GM12878 (cell line): ENCODE measurements at regions not wholly inside any gene's neighbourhood (a gene's known extent, or its start where the extent isn't known, plus 50 kb on each side); places are given as distances from the start of the nearest gene placed in this dataset.

Source experiments
- ATAC-seq: fragments of 200-7000 bp; cut with Tn5 transposase; 3 replicates; pipeline ENCODE4 v1.9.1; 2020; ENCODE audit warnings: mild to moderate bottlenecking, moderate library complexity
- BruUV-seq: library from RNA; stranded (reverse); fragments of 400-500 nt; replicated peaks from 2 replicates; lab custom pipeline; 2021; lab: Mats Ljungman, UMichigan
- CTCF ChIA-PET: fragments of 300-600 bp; sonication (Branson Sonifier 250); formaldehyde crosslinking; extraction: SDS; loops from one replicate; lab custom pipeline; 2021; ENCODE audit warnings: inconsistent platforms; lab: Yijun Ruan, JAX
- POLR2A ChIA-PET: fragments of 350-600 bp; formaldehyde crosslinking; extraction: SDS; loops from one replicate; lab custom pipeline; 2021; ENCODE audit warnings: inconsistent platforms; lab: Charles Lee
- RAD21 ChIA-PET: fragments of 300-600 bp; sonication (Branson Sonifier 250); formaldehyde crosslinking; loops from one replicate; lab custom pipeline; 2023; ENCODE audit warnings: antibody characterized with exemption; ENCODE audit not compliant: unreplicated experiment; lab: Charles Lee
- SMC1A ChIA-PET: fragments of 300-600 bp; sonication (Branson Sonifier 250); formaldehyde crosslinking; loops from one replicate; lab custom pipeline; 2023; ENCODE audit not compliant: unreplicated experiment, uncharacterized antibody; lab: Charles Lee
- DNase-seq: peaks from one replicate; pipeline ENCODE4 v3.0.0-alpha.2; 2011; ENCODE audit warnings: low read depth, low spot score
- FAIRE-seq: peaks from 3 replicates; lab custom pipeline; 2011; peaks lifted over from hg19 to GRCh38; lab: Jason Lieb, UNC
- H2AFZ ChIP-seq: 2 replicates; pipeline ENCODE4 v1.6.0; 2011; ENCODE audit warnings: low read depth, low read length, control low read depth; ENCODE audit not compliant: control insufficient read depth
- H3K27ac ChIP-seq: 2 replicates; pipeline ENCODE4 v1.5.1; 2011; ENCODE audit warnings: control low read depth; ENCODE audit not compliant: control insufficient read depth, insufficient read depth
- H3K27me3 ChIP-seq, 2 experiments: replicated peaks in 1 of 2; 2 replicates each; pipeline versions ENCODE4 v1.6.0 to v1.6.1; 2011; ENCODE audit warnings: low read length in 1 of 2; ENCODE audit not compliant: control insufficient read depth in 2 of 2, insufficient read depth in 2 of 2
- H3K36me3 ChIP-seq, 2 experiments: 2 replicates each; pipeline ENCODE4 v1.5.1; 2011; ENCODE audit warnings: low read length in 1 of 2; ENCODE audit not compliant: control insufficient read depth in 2 of 2, insufficient read depth in 2 of 2
- H3K4me1 ChIP-seq: 2 replicates; pipeline ENCODE4 v1.6.1; 2011; ENCODE audit warnings: mild to moderate bottlenecking, low read length, moderate library complexity, mixed read lengths; ENCODE audit not compliant: control insufficient read depth, insufficient read depth
- H3K4me2 ChIP-seq: 2 replicates; pipeline ENCODE4 v1.6.0; 2011; ENCODE audit warnings: control low read depth; ENCODE audit not compliant: control insufficient read depth, insufficient read depth
- H3K4me3 ChIP-seq: fragments of 200-600 bp; sonication (generic); 2 replicates; pipeline ENCODE4 v1.5.1; 2016
- H3K79me2 ChIP-seq: 2 replicates; pipeline ENCODE4 v1.6.0; 2011; ENCODE audit warnings: low read length; ENCODE audit not compliant: control insufficient read depth, insufficient read depth
- H3K9ac ChIP-seq: 2 replicates; pipeline ENCODE4 v1.8.0; 2011; ENCODE audit warnings: low read length, control low read depth, mixed read lengths; ENCODE audit not compliant: control insufficient read depth, insufficient read depth
- H3K9me3 ChIP-seq: replicated peaks from 3 replicates; pipeline ENCODE4 v1.5.1; 2011; ENCODE audit warnings: mild to moderate bottlenecking, low read length; ENCODE audit not compliant: control insufficient read depth, insufficient read depth
- H4K20me1 ChIP-seq: 2 replicates; pipeline ENCODE4 v1.6.0; 2011; ENCODE audit not compliant: control insufficient read depth, insufficient read depth
- BCL3 ChIP-seq: IDR thresholded peaks from 2 replicates; pipeline ENCODE4 v1.6.1; 2011; ENCODE audit warnings: borderline replicate concordance, low read depth, mild to moderate bottlenecking, moderate library complexity, low read length; ENCODE audit not compliant: insufficient read depth, poor library complexity, severe bottlenecking
- BMI1 ChIP-seq: fragments of 450-650 bp; IDR thresholded peaks from 2 replicates; pipeline ENCODE4 v1.6.1; 2016; ENCODE audit warnings: mild to moderate bottlenecking, moderate library complexity, borderline replicate concordance
- ESRRA ChIP-seq: IDR thresholded peaks from 2 replicates; pipeline ENCODE4 v1.6.1; 2012; ENCODE audit warnings: mild to moderate bottlenecking, low read length, improper control_type of control experiment
- MYB ChIP-seq: fragments of 150-350 bp; IDR thresholded peaks from 2 replicates; pipeline ENCODE4 v1.6.1; 2014; ENCODE audit warnings: mild to moderate bottlenecking, low read depth, low read length, borderline replicate concordance
- RUNX3 ChIP-seq: IDR thresholded peaks from 2 replicates; pipeline ENCODE4 v1.6.1; 2012; ENCODE audit warnings: low read length, inconsistent platforms
- SMAD5 ChIP-seq: IDR thresholded peaks from 2 replicates; pipeline ENCODE4 v1.6.1; 2016; ENCODE audit warnings: antibody characterized with exemption, low read depth
- SPI1 ChIP-seq: IDR thresholded peaks from 2 replicates; pipeline ENCODE4 v1.6.1; 2011; ENCODE audit warnings: low read depth, mild to moderate bottlenecking, low read length, moderate library complexity, borderline replicate concordance; ENCODE audit not compliant: insufficient read depth
- SREBF1 ChIP-seq: IDR thresholded peaks from 2 replicates; pipeline ENCODE4 v1.6.1; 2012; ENCODE audit warnings: mild to moderate bottlenecking, low read length
- STAT1 ChIP-seq: fragments of 450-650 bp; conservative IDR thresholded peaks from 2 replicates; pipeline ENCODE4 v1.6.1; 2014; ENCODE audit warnings: antibody characterized with exemption, mild to moderate bottlenecking
- ZBTB40 ChIP-seq: fragments of 450-650 bp; IDR thresholded peaks from 2 replicates; pipeline ENCODE4 v1.6.1; 2016; ENCODE audit warnings: mild to moderate bottlenecking, moderate library complexity, borderline replicate concordance
- WGBS: methylation state at CpG from one replicate; pipeline ENCODE4 v1.1.6; 2016; ENCODE audit warnings: low lambda C conversion rate; ENCODE audit not compliant: insufficient replicate concordance, insufficient coverage; ENCODE audit errors: missing lambda C conversion rate; 5-methylcytosine and 5-hydroxymethylcytosine counted together
- in situ Hi-C: fragments of 300-500 bp; cut with MboI; formaldehyde crosslinking; loops from 9 replicates; pipeline ENCODE4 v1.14.3; 2018; ENCODE audit warnings: mixed read lengths
- intact Hi-C: fragments of 100-400 bp; cut with micrococcal nuclease; formaldehyde crosslinking; loops from one replicate; pipeline ENCODE4 v1.14.2; 2022; ENCODE audit not compliant: unreplicated experiment
- TF ChIP-seq, protein P1 (sequence below): fragments of 450-650 bp; IDR thresholded peaks from 2 replicates; pipeline ENCODE4 v1.6.1; 2017; ENCODE audit warnings: mild to moderate bottlenecking, moderate library complexity
- TF ChIP-seq, protein P2 (sequence below): IDR thresholded peaks from 2 replicates; pipeline ENCODE4 v1.6.1; 2011; ENCODE audit warnings: borderline replicate concordance, low read depth, mild to moderate bottlenecking, moderate library complexity, mixed read lengths, low read length; ENCODE audit not compliant: insufficient read depth; ENCODE audit errors: extremely low read length

GRCh38 chr3:177429079-177429478 is 231.8 kb upstream of the TBL1XR1 start (continued):
- TF ChIP-seq, protein P1, sequence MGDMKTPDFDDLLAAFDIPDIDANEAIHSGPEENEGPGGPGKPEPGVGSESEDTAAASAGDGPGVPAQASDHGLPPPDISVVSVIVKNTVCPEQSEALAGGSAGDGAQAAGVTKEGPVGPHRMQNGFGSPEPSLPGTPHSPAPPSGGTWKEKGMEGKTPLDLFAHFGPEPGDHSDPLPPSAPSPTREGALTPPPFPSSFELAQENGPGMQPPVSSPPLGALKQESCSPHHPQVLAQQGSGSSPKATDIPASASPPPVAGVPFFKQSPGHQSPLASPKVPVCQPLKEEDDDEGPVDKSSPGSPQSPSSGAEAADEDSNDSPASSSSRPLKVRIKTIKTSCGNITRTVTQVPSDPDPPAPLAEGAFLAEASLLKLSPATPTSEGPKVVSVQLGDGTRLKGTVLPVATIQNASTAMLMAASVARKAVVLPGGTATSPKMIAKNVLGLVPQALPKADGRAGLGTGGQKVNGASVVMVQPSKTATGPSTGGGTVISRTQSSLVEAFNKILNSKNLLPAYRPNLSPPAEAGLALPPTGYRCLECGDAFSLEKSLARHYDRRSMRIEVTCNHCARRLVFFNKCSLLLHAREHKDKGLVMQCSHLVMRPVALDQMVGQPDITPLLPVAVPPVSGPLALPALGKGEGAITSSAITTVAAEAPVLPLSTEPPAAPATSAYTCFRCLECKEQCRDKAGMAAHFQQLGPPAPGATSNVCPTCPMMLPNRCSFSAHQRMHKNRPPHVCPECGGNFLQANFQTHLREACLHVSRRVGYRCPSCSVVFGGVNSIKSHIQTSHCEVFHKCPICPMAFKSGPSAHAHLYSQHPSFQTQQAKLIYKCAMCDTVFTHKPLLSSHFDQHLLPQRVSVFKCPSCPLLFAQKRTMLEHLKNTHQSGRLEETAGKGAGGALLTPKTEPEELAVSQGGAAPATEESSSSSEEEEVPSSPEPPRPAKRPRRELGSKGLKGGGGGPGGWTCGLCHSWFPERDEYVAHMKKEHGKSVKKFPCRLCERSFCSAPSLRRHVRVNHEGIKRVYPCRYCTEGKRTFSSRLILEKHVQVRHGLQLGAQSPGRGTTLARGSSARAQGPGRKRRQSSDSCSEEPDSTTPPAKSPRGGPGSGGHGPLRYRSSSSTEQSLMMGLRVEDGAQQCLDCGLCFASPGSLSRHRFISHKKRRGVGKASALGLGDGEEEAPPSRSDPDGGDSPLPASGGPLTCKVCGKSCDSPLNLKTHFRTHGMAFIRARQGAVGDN, result no peak

GRCh38 chr3:177429771-177430170 is 232.5 kb upstream of the TBL1XR1 start:
- ChIA-PET SMC1A (interaction anchor here (1.1 to 1.3 kb wide), 2 partner anchors 43 to 378 kb away, joined by 3 read pairs; no protein-coding TSS in a partner anchor), RAD21 (no interaction called here), CTCF (interaction anchor here (1.0 kb wide), 1 partner anchor 234 kb away, joined by 3 read pairs; no protein-coding TSS in a partner anchor)
- BruUV-seq, result no TSS peak
- ATAC-seq, result no peak
- H3K4me1 ChIP-seq, result peaks cover 8% of the 10 kb centered on the region
- in situ Hi-C loops (no loop called here), intact Hi-C loops (no loop called here)
- DNase-seq, result no peak
- H3K9ac ChIP-seq, result no peak overlapping the region
- H3K27me3 ChIP-seq, result no peaks in the 10 kb centered on the region
- TF ChIP-seq BCL3, result no peak
- TF ChIP-seq MYB, result no peak
- TF ChIP-seq RUNX3, result no peak
- no peak for TF ChIP-seq ESRRA
- TF ChIP-seq SMAD5, result no peak
- no peak for TF ChIP-seq STAT1
- TF ChIP-seq, protein P2, sequence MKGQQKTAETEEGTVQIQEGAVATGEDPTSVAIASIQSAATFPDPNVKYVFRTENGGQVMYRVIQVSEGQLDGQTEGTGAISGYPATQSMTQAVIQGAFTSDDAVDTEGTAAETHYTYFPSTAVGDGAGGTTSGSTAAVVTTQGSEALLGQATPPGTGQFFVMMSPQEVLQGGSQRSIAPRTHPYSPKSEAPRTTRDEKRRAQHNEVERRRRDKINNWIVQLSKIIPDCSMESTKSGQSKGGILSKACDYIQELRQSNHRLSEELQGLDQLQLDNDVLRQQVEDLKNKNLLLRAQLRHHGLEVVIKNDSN, result no peak
- TF ChIP-seq SPI1, result no peak
- TF ChIP-seq BMI1, result no peak
- TF ChIP-seq ZBTB40, result no peak
- TF ChIP-seq SREBF1, result no peak
- TF ChIP-seq, all 136 proteins: peak for 0
- POLR2A ChIA-PET, result no interaction called here
- whole genome bisulfite sequencing, result 68% methylated on average over 2 of the region's 2 CpGs
- Histone ChIP-seq H3K36me3 (no peaks in the 10 kb centered on the region), H3K9me3 (peaks cover 4% of the 10 kb centered on the region), H3K79me2 (no peaks in the 10 kb centered on the region), H3K4me2 (no peak overlapping the region), H3K4me3 (no peak overlapping the region), H4K20me1 (no peaks in the 10 kb centered on the region), H3K27ac (no peak overlapping the region), H2AFZ (no peak overlapping the region)
- no peak for FAIRE-seq
